ENCODE measurements at regions not wholly inside any gene's neighbourhood (a gene's known extent, or its start where the extent isn't known, plus 50 kb on each side); places are given as distances from the start of the nearest gene placed in this dataset.

GRCh38 chr7:67896721-67897120 is 900.1 kb downstream of the TYW1 start:
- Histone ChIP-seq H3K9ac (ENCODE audit: low read length) (no peak overlapping the region), H3K9me3 (ENCODE audit: low read length) (no peaks in the 10 kb centered on the region), H3K36me3 (ENCODE audit: low read depth, low read length) (no peaks in the 10 kb centered on the region), H3K79me2 (ENCODE audit: low read length) (no peaks in the 10 kb centered on the region), H3F3A (ENCODE audit: low read length, unreplicated experiment) (no peaks in the 10 kb centered on the region), H3K4me3 (ENCODE audit: low read length) (no peak overlapping the region), H3K4me1 (ENCODE audit: insufficient read depth, low read length) (no peaks in the 10 kb centered on the region), H3K9me2 (replicated peaks; ENCODE audit: low read length) (no peaks in the 10 kb centered on the region), H4K20me1 (ENCODE audit: low read length) (no peaks in the 10 kb centered on the region), H3K4me2 (ENCODE audit: low read length) (no peak overlapping the region), H3K27me3 (ENCODE audit: low read length) (no peaks in the 10 kb centered on the region), H3K27ac (ENCODE audit: low read length) (no peak overlapping the region), H2AFZ (ENCODE audit: low read length) (no peak overlapping the region)
- ChIA-PET POLR2A (ENCODE audit: unreplicated experiment) (no interaction called here), CTCF (no interaction called here)
- ATAC-seq (no peak), DNase-seq (no peak)
- TF ChIP-seq, protein P1, sequence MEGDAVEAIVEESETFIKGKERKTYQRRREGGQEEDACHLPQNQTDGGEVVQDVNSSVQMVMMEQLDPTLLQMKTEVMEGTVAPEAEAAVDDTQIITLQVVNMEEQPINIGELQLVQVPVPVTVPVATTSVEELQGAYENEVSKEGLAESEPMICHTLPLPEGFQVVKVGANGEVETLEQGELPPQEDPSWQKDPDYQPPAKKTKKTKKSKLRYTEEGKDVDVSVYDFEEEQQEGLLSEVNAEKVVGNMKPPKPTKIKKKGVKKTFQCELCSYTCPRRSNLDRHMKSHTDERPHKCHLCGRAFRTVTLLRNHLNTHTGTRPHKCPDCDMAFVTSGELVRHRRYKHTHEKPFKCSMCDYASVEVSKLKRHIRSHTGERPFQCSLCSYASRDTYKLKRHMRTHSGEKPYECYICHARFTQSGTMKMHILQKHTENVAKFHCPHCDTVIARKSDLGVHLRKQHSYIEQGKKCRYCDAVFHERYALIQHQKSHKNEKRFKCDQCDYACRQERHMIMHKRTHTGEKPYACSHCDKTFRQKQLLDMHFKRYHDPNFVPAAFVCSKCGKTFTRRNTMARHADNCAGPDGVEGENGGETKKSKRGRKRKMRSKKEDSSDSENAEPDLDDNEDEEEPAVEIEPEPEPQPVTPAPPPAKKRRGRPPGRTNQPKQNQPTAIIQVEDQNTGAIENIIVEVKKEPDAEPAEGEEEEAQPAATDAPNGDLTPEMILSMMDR (conservative IDR thresholded peaks at IDR 0.05; ENCODE audit: low read depth, low read length), result no peak
- TF ChIP-seq EZH2phosphoT487 (IDR thresholded peaks at IDR 0.05; ENCODE audit: borderline replicate concordance, low read length) (no peak), EZH2 (IDR thresholded peaks at IDR 0.05; ENCODE audit: low read length, unreplicated experiment) (no peak)
- BruUV-seq (replicated peaks), result no TSS peak
- intact Hi-C loops (cut with micrococcal nuclease), result no loop called here

DNA sequence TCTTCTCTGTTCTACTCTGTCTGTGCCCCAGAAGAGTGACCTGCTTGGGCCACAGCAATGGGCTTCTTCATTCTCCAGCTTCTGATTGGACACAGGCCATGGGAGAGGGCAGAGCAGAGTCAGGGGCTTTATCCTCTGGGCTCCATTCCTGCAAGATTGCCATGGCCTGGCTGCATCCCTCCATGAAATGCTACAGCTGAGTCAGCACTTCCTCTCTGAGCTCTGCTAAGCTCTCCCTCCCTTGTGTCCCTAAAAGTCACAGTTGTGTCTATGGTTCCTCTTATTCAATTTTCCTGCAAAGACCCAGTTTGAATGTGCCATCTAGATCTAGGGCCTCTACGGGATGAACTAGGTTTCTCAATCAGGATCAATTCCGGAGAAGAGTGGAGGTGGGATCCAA is 903.8 kb downstream of the TYW1 start:
- POLR2A ChIA-PET (ENCODE audit: unreplicated experiment), result no interaction called here

GRCh38 chr7:67901808-67902480 is 905.3 kb downstream of the TYW1 start:
- Histone ChIP-seq H3K4me3 (ENCODE audit: low read length) (no peak overlapping the region), H3F3A (ENCODE audit: low read length, unreplicated experiment) (no peaks in the 10 kb centered on the region), H3K27ac (ENCODE audit: low read length) (no peak overlapping the region), H2AFZ (ENCODE audit: low read length) (no peak overlapping the region), H3K79me2 (ENCODE audit: low read length) (no peaks in the 10 kb centered on the region), H4K20me1 (ENCODE audit: low read length) (no peaks in the 10 kb centered on the region), H3K36me3 (ENCODE audit: low read depth, low read length) (no peaks in the 10 kb centered on the region), H3K9ac (ENCODE audit: low read length) (no peak overlapping the region), H3K9me2 (replicated peaks; ENCODE audit: low read length) (no peaks in the 10 kb centered on the region), H3K9me3 (ENCODE audit: low read length) (no peaks in the 10 kb centered on the region), H3K4me2 (ENCODE audit: low read length) (no peak overlapping the region), H3K27me3 (ENCODE audit: low read length) (no peaks in the 10 kb centered on the region), H3K4me1 (ENCODE audit: insufficient read depth, low read length) (no peaks in the 10 kb centered on the region)
- DNase-seq, result no peak
- no peak for TF ChIP-seq EZH2phosphoT487 (IDR thresholded peaks at IDR 0.05; ENCODE audit: borderline replicate concordance, low read length)
- no peak for TF ChIP-seq EZH2 (IDR thresholded peaks at IDR 0.05; ENCODE audit: low read length, unreplicated experiment)
- TF ChIP-seq, protein P1 (conservative IDR thresholded peaks at IDR 0.05; ENCODE audit: low read depth, low read length), result no peak
- no TSS peak for BruUV-seq (replicated peaks)
- no peak for ATAC-seq
- ChIA-PET CTCF (no interaction called here), POLR2A (ENCODE audit: unreplicated experiment) (no interaction called here)
- intact Hi-C loops (cut with micrococcal nuclease), result no loop called here

More for the DNA sequence above, 903.8 kb downstream of the TYW1 start:
- no peaks in the 10 kb centered on the region for H3F3A ChIP-seq (ENCODE audit: low read length, unreplicated experiment)
- no peaks in the 10 kb centered on the region for H3K36me3 ChIP-seq (ENCODE audit: low read depth, low read length)
- H3K9me2 ChIP-seq (replicated peaks; ENCODE audit: low read length), result no peaks in the 10 kb centered on the region
- no peaks in the 10 kb centered on the region for H3K9me3 ChIP-seq (ENCODE audit: low read length)
- no peak overlapping the region for H2AFZ ChIP-seq (ENCODE audit: low read length)
- DNase-seq (no peak), ATAC-seq (no peak)
- no peaks in the 10 kb centered on the region for H4K20me1 ChIP-seq (ENCODE audit: low read length)
- BruUV-seq (replicated peaks), result no TSS peak
- no peak overlapping the region for H3K4me2 ChIP-seq (ENCODE audit: low read length)
- H3K4me3 ChIP-seq (ENCODE audit: low read length), result no peak overlapping the region
- no peak overlapping the region for H3K27ac ChIP-seq (ENCODE audit: low read length)
- no peaks in the 10 kb centered on the region for H3K4me1 ChIP-seq (ENCODE audit: insufficient read depth, low read length)
- H3K9ac ChIP-seq (ENCODE audit: low read length), result no peak overlapping the region
- CTCF ChIA-PET, result no interaction called here
- H3K27me3 ChIP-seq (ENCODE audit: low read length), result no peaks in the 10 kb centered on the region
- TF ChIP-seq, protein P1 (conservative IDR thresholded peaks at IDR 0.05; ENCODE audit: low read depth, low read length), result no peak
- no peak for TF ChIP-seq EZH2phosphoT487 (IDR thresholded peaks at IDR 0.05; ENCODE audit: borderline replicate concordance, low read length)
- no peak for TF ChIP-seq EZH2 (IDR thresholded peaks at IDR 0.05; ENCODE audit: low read length, unreplicated experiment)
- H3K79me2 ChIP-seq (ENCODE audit: low read length), result no peaks in the 10 kb centered on the region
- intact Hi-C loops (cut with micrococcal nuclease), result no loop called here
